Nephron (organoid): ENCODE measurements at regions not wholly inside any gene's neighbourhood (a gene's known extent, or its start where the extent isn't known, plus 50 kb on each side); places are given as distances from the start of the nearest gene placed in this dataset.

Experiments
- H3K27ac Mint-ChIP-seq, 3 experiments: 2 replicates each; pipeline ENCODE4 v1.8.0; 2020; ENCODE audit warnings: mixed read lengths in 3 of 3, mild to moderate bottlenecking in 2 of 3, moderate library complexity in 1 of 3
- H3K27me3 Mint-ChIP-seq: 2 replicates; pipeline ENCODE4 v1.8.0; 2021; ENCODE audit warnings: low read depth, mild to moderate bottlenecking, moderate library complexity, mixed read lengths
- H3K36me3 Mint-ChIP-seq: 2 replicates; pipeline ENCODE4 v1.8.0; 2020; ENCODE audit warnings: low read depth, mixed read lengths
- H3K4me1 Mint-ChIP-seq: 2 replicates; pipeline ENCODE4 v1.8.0; 2020; ENCODE audit warnings: mixed read lengths
- H3K4me3 Mint-ChIP-seq, 3 experiments: 2 replicates each; pipeline ENCODE4 v1.8.0; 2020; ENCODE audit warnings: mild to moderate bottlenecking in 3 of 3, mixed read lengths in 3 of 3, moderate library complexity in 2 of 3
- H3K9me3 Mint-ChIP-seq: 2 replicates; pipeline ENCODE4 v1.8.0; 2020; ENCODE audit warnings: mixed read lengths
- TF ChIP-seq, protein P1 (sequence below), 3 experiments: fragments of 200-600 bp; sonication (generic); IDR thresholded peaks; one replicate each; pipeline ENCODE4 v1.5.0; 2021; ENCODE audit warnings: antibody characterized with exemption in 3 of 3; ENCODE audit not compliant: unreplicated experiment in 3 of 3

DNA sequence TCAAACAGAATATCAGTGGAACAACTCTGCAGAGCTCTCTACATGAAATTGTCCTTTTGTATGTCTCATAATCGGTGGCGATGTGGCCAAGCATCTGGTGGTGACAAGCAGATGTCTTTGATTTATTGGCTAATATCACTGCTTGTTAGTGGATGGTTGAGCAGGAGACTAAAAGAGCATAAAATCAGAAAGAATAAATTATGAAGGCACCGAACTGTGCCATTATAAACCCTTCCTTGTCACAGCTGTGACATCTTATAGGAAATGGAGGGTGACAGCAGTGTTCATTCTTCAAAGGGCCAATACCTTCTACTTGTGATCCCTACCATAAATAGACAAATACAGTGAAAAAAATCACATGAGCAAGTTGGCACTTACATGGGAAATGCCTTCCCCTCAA is 1404.3 kb downstream of the MAT2B start:
- TF ChIP-seq, protein P1, sequence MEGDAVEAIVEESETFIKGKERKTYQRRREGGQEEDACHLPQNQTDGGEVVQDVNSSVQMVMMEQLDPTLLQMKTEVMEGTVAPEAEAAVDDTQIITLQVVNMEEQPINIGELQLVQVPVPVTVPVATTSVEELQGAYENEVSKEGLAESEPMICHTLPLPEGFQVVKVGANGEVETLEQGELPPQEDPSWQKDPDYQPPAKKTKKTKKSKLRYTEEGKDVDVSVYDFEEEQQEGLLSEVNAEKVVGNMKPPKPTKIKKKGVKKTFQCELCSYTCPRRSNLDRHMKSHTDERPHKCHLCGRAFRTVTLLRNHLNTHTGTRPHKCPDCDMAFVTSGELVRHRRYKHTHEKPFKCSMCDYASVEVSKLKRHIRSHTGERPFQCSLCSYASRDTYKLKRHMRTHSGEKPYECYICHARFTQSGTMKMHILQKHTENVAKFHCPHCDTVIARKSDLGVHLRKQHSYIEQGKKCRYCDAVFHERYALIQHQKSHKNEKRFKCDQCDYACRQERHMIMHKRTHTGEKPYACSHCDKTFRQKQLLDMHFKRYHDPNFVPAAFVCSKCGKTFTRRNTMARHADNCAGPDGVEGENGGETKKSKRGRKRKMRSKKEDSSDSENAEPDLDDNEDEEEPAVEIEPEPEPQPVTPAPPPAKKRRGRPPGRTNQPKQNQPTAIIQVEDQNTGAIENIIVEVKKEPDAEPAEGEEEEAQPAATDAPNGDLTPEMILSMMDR (IDR thresholded peaks at IDR 0.05; ENCODE audit: unreplicated experiment in 3 of 3), result no peak
- no peak overlapping the region for H3K27ac Mint-ChIP-seq
- H3K9me3 Mint-ChIP-seq, result peaks cover 3% of the 10 kb centered on the region
- no peaks in the 10 kb centered on the region for H3K4me1 Mint-ChIP-seq
- no peaks in the 10 kb centered on the region for H3K27me3 Mint-ChIP-seq
- H3K36me3 Mint-ChIP-seq, result no peaks in the 10 kb centered on the region
- H3K4me3 Mint-ChIP-seq, result no peak overlapping the region

- H3K36me3 Mint-ChIP-seq, result peaks cover 3% of the 10 kb centered on the region
- no peaks in the 10 kb centered on the region for H3K4me1 Mint-ChIP-seq
- TF ChIP-seq, protein P1 (IDR thresholded peaks at IDR 0.05; ENCODE audit: unreplicated experiment in 3 of 3), result no peak
- H3K9me3 Mint-ChIP-seq, result peaks cover 37% of the 10 kb centered on the region
- no peak overlapping the region for H3K27ac Mint-ChIP-seq
- no peaks in the 10 kb centered on the region for H3K27me3 Mint-ChIP-seq
- H3K4me3 Mint-ChIP-seq, result no peak overlapping the region
Measured at GRCh38 chr5:164921722-164922121, 1416.3 kb downstream of the MAT2B start.

- Mint-ChIP-seq H3K4me3 (no peak overlapping the region), H3K27me3 (no peaks in the 10 kb centered on the region), H3K4me1 (no peaks in the 10 kb centered on the region), H3K36me3 (no peaks in the 10 kb centered on the region), H3K9me3 (peaks cover 31% of the 10 kb centered on the region), H3K27ac (no peak overlapping the region)
- TF ChIP-seq, protein P1 (IDR thresholded peaks at IDR 0.05; ENCODE audit: unreplicated experiment in 3 of 3), result no peak
Measured at GRCh38 chr5:164934039-164934438, 1428.6 kb downstream of the MAT2B start.

- Mint-ChIP-seq H3K4me1 (no peaks in the 10 kb centered on the region), H3K4me3 (no peak overlapping the region), H3K36me3 (no peaks in the 10 kb centered on the region), H3K27ac (no peak overlapping the region), H3K27me3 (no peaks in the 10 kb centered on the region), H3K9me3 (peaks cover 27% of the 10 kb centered on the region)
- TF ChIP-seq, protein P1 (IDR thresholded peaks at IDR 0.05; ENCODE audit: unreplicated experiment in 3 of 3), result no peak
Measured at GRCh38 chr5:164934561-164934960, 1429.1 kb downstream of the MAT2B start.

DNA sequence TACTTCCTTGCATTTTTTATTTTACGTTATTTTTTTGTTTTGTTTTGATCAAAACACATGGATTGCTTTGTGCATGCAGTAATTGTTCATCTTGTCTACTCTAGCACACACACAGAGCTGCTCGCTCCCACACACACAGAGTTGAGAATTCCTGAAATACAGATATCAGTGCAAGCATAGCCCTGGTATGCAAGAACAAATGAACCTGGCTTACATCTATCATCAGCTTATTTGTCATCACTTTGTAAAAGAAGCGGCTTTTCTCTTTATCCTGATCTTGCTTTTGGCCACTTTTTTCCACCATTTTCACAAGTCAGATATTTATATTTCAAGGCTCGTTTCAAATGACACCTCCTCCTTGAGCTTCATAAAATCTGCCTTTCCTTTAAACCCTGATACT is 1435.7 kb downstream of the MAT2B start:
- Mint-ChIP-seq H3K27ac (peak overlapping the region in 1 of 3 experiments; percentile 15), H3K36me3 (no peaks in the 10 kb centered on the region), H3K9me3 (peaks cover 6% of the 10 kb centered on the region), H3K27me3 (no peaks in the 10 kb centered on the region), H3K4me3 (no peak overlapping the region), H3K4me1 (peaks cover 7% of the 10 kb centered on the region)
- TF ChIP-seq, protein P1 (IDR thresholded peaks at IDR 0.05; ENCODE audit: unreplicated experiment in 3 of 3), result no peak

DNA sequence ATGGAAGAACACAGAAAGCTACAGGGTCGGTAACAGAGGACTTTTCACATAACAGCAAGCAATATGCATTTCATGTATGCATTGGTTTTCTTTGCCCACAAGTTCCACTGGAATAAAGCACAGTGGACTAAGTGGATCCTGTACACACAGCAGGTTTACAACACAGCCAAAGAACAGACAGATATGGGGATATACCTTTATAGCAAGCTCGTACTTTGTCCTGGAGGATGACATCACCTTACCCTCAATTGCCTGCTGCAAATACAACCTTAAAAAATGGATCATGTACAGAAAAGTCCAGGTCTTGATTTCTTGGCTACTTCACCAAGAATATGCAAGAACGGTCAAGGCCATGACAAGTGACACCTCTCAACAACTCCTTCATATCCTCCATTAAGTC is 1445.5 kb downstream of the MAT2B start:
- no peak overlapping the region for H3K27ac Mint-ChIP-seq
- no peak overlapping the region for H3K4me3 Mint-ChIP-seq
- H3K27me3 Mint-ChIP-seq, result no peaks in the 10 kb centered on the region
- peaks cover 7% of the 10 kb centered on the region for H3K9me3 Mint-ChIP-seq
- no peaks in the 10 kb centered on the region for H3K36me3 Mint-ChIP-seq
- TF ChIP-seq, protein P1 (IDR thresholded peaks at IDR 0.05; ENCODE audit: unreplicated experiment in 3 of 3), result no peak
- no peaks in the 10 kb centered on the region for H3K4me1 Mint-ChIP-seq
